ENCODE measurements at regions not wholly inside any gene's neighbourhood (a gene's known extent, or its start where the extent isn't known, plus 50 kb on each side); places are given as distances from the start of the nearest gene placed in this dataset.

DNA sequence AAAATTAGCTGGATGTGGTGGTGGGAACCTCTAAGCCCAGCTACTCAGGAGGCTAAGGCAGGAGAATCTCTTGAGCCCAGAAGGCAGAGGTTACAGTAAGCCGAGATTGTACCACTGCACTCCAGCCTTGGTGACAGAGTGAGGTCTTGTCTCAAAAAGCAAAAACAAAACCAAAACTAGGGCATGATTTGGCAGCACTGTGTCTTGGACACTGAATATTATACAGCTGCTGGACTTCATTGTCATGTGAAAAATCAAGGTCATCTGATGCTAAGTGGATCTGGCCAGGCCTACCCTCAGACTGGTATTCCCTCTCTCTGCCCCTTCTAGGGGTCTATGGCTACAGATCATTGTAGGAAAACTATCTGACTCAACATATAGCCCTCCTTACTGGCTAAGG, 55.2 kb upstream of the MRPS6 start:
- H3K4me3 ChIP-seq (ENCODE audit: low read depth, low read length) = peak overlapping the region; percentile 1; the same call in 1 of the 2 replicates
- TF ChIP-seq, protein P1, sequence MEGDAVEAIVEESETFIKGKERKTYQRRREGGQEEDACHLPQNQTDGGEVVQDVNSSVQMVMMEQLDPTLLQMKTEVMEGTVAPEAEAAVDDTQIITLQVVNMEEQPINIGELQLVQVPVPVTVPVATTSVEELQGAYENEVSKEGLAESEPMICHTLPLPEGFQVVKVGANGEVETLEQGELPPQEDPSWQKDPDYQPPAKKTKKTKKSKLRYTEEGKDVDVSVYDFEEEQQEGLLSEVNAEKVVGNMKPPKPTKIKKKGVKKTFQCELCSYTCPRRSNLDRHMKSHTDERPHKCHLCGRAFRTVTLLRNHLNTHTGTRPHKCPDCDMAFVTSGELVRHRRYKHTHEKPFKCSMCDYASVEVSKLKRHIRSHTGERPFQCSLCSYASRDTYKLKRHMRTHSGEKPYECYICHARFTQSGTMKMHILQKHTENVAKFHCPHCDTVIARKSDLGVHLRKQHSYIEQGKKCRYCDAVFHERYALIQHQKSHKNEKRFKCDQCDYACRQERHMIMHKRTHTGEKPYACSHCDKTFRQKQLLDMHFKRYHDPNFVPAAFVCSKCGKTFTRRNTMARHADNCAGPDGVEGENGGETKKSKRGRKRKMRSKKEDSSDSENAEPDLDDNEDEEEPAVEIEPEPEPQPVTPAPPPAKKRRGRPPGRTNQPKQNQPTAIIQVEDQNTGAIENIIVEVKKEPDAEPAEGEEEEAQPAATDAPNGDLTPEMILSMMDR (IDR thresholded peaks at IDR 0.05; ENCODE audit: low read depth, low read length, missing control alignments) = no peak
- no peak for DNase-seq (ENCODE audit: low read depth)

DNA sequence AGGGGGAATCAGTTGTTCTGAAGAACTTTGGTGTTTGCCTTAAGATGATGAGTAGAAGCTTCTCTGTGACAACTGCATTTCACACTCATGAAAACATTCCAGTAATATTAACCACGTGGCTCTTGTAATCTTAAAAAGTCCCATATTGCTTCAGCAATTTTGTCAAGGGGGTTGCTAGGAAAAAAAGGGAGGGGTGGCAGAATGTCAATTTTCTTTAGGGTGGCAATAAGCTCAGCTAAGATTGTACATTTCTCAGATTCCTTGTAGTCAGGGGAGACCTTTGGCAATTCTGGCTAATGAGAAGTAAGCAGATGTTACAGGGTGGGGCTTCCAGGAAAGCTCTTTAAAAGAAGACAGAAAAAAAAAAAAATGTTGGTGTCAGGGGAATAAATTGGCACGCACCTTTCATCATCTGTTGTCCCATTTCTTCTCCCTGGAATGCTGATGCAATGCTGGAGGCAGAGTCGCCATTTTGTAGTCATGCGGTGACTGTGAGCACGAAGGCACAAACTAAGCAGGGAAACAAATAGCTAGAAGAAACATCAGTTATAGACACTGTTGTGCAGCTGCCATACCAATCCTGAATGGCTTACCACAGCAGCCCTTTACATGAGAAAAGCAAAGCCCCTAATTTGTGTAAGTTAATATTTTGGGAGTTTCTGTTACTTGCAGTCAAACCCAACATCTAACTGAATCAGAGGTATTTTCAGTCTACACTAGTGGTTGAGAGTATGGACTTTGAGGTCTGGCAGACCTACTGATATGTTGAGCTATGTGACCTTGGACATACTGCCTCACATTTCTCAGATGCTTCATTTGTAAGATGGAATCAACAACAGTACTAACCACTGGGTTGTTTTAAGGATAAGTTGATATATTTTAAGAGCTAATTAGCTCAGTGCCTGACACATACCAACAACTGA, 56.1 kb upstream of the MRPS6 start:
- no peak overlapping the region for H3K4me3 ChIP-seq (ENCODE audit: low read depth, low read length)
- peak; percentile 60 for DNase-seq (ENCODE audit: low read depth)

DNA sequence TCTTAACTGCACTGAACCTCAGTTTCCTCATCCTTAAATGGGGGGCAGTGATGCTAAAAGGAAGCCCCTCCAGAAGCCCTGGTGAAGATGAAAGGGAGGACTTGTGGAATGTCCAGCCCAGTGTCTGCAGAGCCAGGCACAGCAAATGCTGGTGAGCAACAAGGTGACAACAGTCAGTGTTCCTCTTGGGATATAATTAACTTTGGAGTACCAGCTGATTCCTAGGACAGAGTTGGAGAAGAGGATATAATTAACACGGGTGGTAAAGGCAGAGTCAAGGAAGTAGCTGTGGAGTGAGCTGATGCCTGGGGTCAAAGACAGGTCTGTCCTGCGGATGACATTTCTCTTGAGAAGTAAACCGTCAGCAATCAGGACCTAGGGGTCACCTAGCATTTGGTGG, 60.7 kb upstream of the MRPS6 start:
- TF ChIP-seq, protein P1 (IDR thresholded peaks at IDR 0.05; ENCODE audit: low read depth, low read length, missing control alignments) = no peak
- no peak overlapping the region for H3K4me3 ChIP-seq (ENCODE audit: low read depth, low read length)
- DNase-seq (ENCODE audit: low read depth) = no peak

More for the DNA sequence above, 56.1 kb upstream of the MRPS6 start:
- TF ChIP-seq, protein P1 (IDR thresholded peaks at IDR 0.05; ENCODE audit: low read depth, low read length, missing control alignments) = no peak

DNA sequence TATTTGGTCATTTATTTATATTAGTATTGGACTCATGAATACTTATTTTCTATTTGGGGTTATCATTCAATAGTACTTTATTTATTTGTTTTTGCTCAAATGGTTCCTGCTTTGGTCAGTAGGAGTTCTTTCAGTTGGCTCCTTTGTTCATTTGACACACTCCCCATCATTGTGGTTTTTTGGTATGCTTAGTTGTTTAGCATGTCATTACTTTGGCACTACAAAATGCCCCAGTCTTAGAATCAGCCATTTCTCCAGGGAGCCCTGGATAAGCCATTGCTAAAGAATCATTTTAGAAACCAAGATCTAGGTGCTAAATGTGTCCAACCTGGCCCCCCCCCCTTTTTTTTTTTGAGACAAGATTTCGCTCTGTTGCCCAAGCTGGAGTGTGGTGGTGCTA, 61.7 kb upstream of the MRPS6 start:
- no peak overlapping the region for H3K4me3 ChIP-seq (ENCODE audit: low read depth, low read length)
- no peak for DNase-seq (ENCODE audit: low read depth)

DNA sequence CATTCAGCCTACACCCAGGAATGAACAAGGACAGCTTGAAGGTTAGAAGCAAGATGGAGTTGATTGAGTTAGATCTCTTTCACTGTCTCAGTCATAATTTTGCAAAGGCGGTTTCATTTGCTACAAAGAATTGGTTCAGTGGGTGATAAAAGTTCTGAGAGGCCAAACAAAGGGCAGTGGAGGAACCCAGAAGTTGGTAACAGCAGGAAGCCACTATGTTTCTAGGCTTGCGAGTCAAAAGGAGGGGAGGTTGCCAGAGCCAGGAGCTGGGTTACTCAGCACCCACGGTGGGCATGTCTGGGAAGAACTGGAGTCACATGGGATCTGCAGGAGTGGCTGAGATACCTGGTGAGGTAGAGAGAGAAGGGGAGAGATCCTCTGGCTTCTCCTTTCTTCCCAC, 64.2 kb upstream of the MRPS6 start:
- H3K4me3 ChIP-seq (ENCODE audit: low read depth, low read length) = no peak overlapping the region
- TF ChIP-seq, protein P1 (IDR thresholded peaks at IDR 0.05; ENCODE audit: low read depth, low read length, missing control alignments) = no peak
- no peak for DNase-seq (ENCODE audit: low read depth)

More for the DNA sequence above, 61.7 kb upstream of the MRPS6 start:
- TF ChIP-seq, protein P1 (IDR thresholded peaks at IDR 0.05; ENCODE audit: low read depth, low read length, missing control alignments) = no peak

DNA sequence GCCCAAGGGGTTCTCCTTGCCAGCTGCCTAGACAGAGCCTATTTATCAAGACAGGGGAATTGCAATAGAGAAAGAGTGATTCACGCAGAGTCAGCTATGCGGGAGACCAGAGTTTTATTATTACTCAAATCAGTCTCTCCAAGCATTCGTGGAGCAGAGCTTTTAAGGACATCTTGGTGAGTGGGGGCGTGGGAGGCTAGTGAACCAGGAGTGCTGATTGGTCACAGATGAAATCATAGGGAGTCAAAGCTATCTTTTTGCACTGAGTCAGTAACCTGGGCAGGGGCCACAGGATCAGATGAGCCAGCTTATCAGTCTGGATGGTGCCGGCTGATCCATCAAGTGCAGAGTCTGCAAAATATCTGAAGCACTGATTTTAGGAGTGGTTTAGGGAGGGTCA, 64.8 kb upstream of the MRPS6 start:
- no peak overlapping the region for H3K4me3 ChIP-seq (ENCODE audit: low read depth, low read length)
- TF ChIP-seq, protein P1 (IDR thresholded peaks at IDR 0.05; ENCODE audit: low read depth, low read length, missing control alignments) = no peak
- DNase-seq (ENCODE audit: low read depth) = no peak

Measured in GM12864 (cell line).